Heart right ventricle (tissue), 16 donors: ENCODE measurements at regions not wholly inside any gene's neighbourhood (a gene's known extent, or its start where the extent isn't known, plus 50 kb on each side); places are given as distances from the start of the nearest gene placed in this dataset.

Experiments
- ATAC-seq, 8 donors: fragments of 200-7000 bp; cut with Tn5 transposase; one replicate each; pipeline ENCODE4 v1.9.1; 2020; ENCODE audit warnings: mild to moderate bottlenecking in 8 of 8, moderate library complexity in 8 of 8, moderate number of reproducible peaks in 1 of 8
- DNase-seq, 2 donors: peaks; one replicate each; pipeline ENCODE4 v3.0.0-alpha.2; 2020
- H3K27ac ChIP-seq, 10 donors: fragments of 200-600 bp; sonication (generic) in 2 of 10; one replicate each; pipeline versions ENCODE4 v1.5.0 to v1.8.0; 2020 to 2022; ENCODE audit warnings: mild to moderate bottlenecking in 3 of 10
- H3K27me3 ChIP-seq, 7 donors: fragments of 200-600 bp; one replicate each; pipeline ENCODE4 v1.8.0; 2021 to 2022; ENCODE audit warnings: mild to moderate bottlenecking in 2 of 7
- H3K36me3 ChIP-seq, 9 donors: fragments of 200-600 bp; sonication (generic) in 1 of 9; one replicate each; pipeline versions ENCODE4 v1.5.0 to v1.8.0; 2020 to 2022; ENCODE audit warnings: mild to moderate bottlenecking in 2 of 9
- H3K4me1 ChIP-seq, 9 donors: fragments of 200-600 bp; sonication (generic) in 1 of 9; one replicate each; pipeline versions ENCODE4 v1.5.0 to v1.8.0; 2020 to 2022; ENCODE audit warnings: mild to moderate bottlenecking in 4 of 9
- H3K4me3 ChIP-seq, 10 donors: fragments of 200-600 bp; sonication (generic) in 2 of 10; one replicate each; pipeline versions ENCODE4 v1.5.0 to v1.8.0; 2020 to 2022; ENCODE audit warnings: mild to moderate bottlenecking in 7 of 10, moderate library complexity in 2 of 10
- H3K9me3 ChIP-seq, 11 donors: fragments of 200-600 bp in 10 of 11; sonication (generic) in 2 of 11; one replicate each; pipeline versions ENCODE4 v1.5.0 to v1.8.0; 2013 to 2022; ENCODE audit warnings: mild to moderate bottlenecking in 2 of 11, control low read depth in 1 of 11, moderate library complexity in 1 of 11
- CTCF ChIP-seq, 9 donors: fragments of 200-600 bp; sonication (generic) in 2 of 9; IDR thresholded peaks; one replicate each; pipeline versions ENCODE4 v1.5.0 to v1.8.0; 2021 to 2022; ENCODE audit warnings: antibody characterized with exemption in 9 of 9, mild to moderate bottlenecking in 5 of 9, moderate library complexity in 1 of 9
- WGBS, 2 donors: extraction: QIAGEN DNeasy Blood & Tissue Kit; methylation state at CpG; one replicate each; pipeline ENCODE4 v1.1.7; 2013; ENCODE audit warnings: inconsistent platforms in 1 of 2; 5-methylcytosine and 5-hydroxymethylcytosine counted together
- intact Hi-C, 10 donors: fragments of 100-400 bp; cut with DNase I; formaldehyde crosslinking; loops; one replicate each; pipeline versions ENCODE4 v1.11.1 to v1.14.2; 2022
- donor health status: Arrhythmogenic right ventricular cardiomyopathy.
- donor health status: ischemic (EF 13 %, LVEDD 7.1; RV severe dilation, severe dysfunction).
- donor health status: healthy with polysubstance abuse.
- donor health status: DM: no; HTN: yes; CAD: no.
- donor health status: DM: no; HTN: no; CAD: no.
- donor health status: ischemic (EF 25% LVEDD 6.9; RV normal size, moderate dysfunction).
- donor health status: ischemic (EF 25% LVEDD 5.7; RV mildly dilated, moderate dysfunction).
- donor health status: healthy.
- donor health status: DM: yes; HTN: yes; CAD: no.
- donor health status: Ischemic cardiomyopathy.
- donor health status: ischemic (EF 35%, LVEDD 5.7; RV mildly dilated, moderate dysfunction).
- donor health status: nonischemic (EF 11% LVEDD 7.7; RV severe dilation, severe dysfunction).
- donor health status: DM: yes; HTN: yes; CAD: no.
- donor health status: PGD.
- donor health status: ischemic (EF 29% LVEDD 5.4; RV normal size, mild dysfunction).
- donor health status: nonischemic (EF 23%, LVEDD 6.1; RV moderate dilation, normal function).

- peaks cover 0 to 13% (median 0%) of the 10 kb centered on the region in 9 donors for H3K4me1 ChIP-seq
- no peak overlapping the region for H3K27ac ChIP-seq
- 69 to 73% methylated on average over 4 of the region's 4 CpGs for WGBS, 2 donors
- no peak for TF ChIP-seq CTCF (IDR thresholded peaks at IDR 0.05)
- H3K36me3 ChIP-seq = no peaks in the 10 kb centered on the region
- ATAC-seq = no peak
- H3K9me3 ChIP-seq = peaks cover 0 to 14% (median 0%) of the 10 kb centered on the region in 11 donors
- intact Hi-C loops = no loop called here
- no peaks in the 10 kb centered on the region for H3K27me3 ChIP-seq
- no peak overlapping the region for H3K4me3 ChIP-seq
- DNase-seq = no peak
These were observed 56.4 kb upstream of the IER5L start for GRCh38 chr9:129234491-129234890.

DNA sequence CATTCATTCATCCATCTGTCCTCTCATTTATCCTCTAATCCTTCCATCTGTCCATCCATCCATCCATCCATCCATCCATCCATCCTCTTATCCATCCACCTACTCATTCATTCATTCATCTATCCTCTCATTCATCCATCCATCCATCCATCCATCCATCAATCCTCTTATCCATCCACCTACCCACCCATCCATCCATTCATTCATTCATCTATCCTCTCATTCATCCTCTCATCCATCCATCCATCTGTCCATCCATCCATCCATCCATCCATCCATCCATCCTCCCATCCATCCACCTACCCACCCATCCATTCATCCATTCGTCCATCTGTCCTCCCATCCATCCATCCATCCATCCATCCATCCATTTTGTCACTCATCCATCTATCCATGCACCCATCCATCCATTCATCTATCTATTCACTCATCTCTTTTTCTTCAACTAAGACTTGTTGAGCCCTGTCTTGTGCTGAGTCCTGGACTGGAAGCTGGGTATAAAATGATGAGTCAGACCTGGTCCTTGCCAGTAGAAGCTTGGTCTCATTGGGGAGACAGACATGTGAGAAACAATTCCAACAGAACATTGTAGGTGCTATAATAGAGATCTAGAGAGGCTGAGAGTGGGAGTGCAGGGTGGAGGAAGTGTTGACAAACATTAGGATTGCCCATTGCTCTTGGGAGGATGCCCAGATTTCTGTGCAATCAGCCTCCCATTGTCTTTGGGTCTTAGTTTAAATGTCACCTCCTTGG lies 55.0 kb upstream of the IER5L start:
- Histone ChIP-seq H3K36me3 (no peaks in the 10 kb centered on the region), H3K9me3 (peaks cover 0 to 14% (median 0%) of the 10 kb centered on the region in 11 donors), H3K4me1 (peaks cover 0 to 13% (median 0%) of the 10 kb centered on the region in 9 donors), H3K4me3 (no peak overlapping the region), H3K27ac (no peak overlapping the region), H3K27me3 (no peaks in the 10 kb centered on the region)
- intact Hi-C loops = no loop called here
- 86 to 91% methylated on average over 1 of the region's 1 CpG for WGBS, 2 donors
- TF ChIP-seq CTCF (IDR thresholded peaks at IDR 0.05) = no peak
- ATAC-seq (no peak), DNase-seq (no peak)

GRCh38 chr9:129231759-129232158 lies 53.7 kb upstream of the IER5L start:
- no peak for TF ChIP-seq CTCF (IDR thresholded peaks at IDR 0.05)
- 93 to 94% methylated on average over 9 of the region's 9 CpGs for WGBS, 2 donors
- Histone ChIP-seq H3K9me3 (peaks cover 0 to 14% (median 0%) of the 10 kb centered on the region in 11 donors), H3K4me1 (peaks cover 0 to 3% (median 0%) of the 10 kb centered on the region in 9 donors), H3K27ac (no peak overlapping the region), H3K27me3 (no peaks in the 10 kb centered on the region), H3K4me3 (no peak overlapping the region), H3K36me3 (no peaks in the 10 kb centered on the region)
- intact Hi-C loops = no loop called here
- no peak for DNase-seq
- no peak for ATAC-seq

DNA sequence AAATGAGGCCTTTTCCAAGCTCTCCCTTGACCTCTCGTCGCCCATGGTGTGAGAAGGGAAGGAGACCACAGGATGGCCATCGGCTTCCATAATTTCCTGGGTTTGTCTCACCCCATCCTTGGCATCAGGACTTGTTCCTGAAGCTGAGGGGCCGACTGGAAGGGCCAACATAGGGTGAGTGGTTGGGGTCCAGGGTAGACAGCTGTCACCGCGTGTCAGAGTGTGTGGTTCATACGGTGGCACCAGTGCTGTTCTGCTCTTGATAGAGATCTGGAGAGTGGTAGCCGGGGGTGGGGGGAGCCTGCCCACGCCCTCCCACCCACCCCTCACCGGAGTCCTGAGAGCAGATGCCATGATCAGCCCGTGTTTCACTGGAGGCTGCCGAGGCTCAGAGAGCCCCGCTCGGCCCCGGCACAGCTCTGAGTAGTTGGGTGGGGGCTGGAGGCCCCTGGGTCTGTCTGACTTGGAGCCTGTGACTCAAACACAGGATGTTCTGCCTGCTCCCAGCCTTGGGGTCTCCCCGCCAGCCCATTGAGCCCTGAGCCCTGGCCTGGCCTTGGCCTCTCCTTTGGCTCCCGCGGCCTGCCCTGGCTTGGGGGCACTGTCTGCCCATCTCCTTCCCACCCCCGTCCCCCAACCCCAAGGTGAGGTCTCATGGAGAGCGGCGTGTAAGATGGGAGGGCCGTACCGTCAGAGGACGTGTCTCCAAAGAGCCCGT lies 53.1 kb upstream of the IER5L start:
- no peak overlapping the region for H3K27ac ChIP-seq
- H3K9me3 ChIP-seq = peaks cover 0 to 14% (median 0%) of the 10 kb centered on the region in 11 donors
- ATAC-seq = no peak
- no peak for TF ChIP-seq CTCF (IDR thresholded peaks at IDR 0.05)
- no peak for DNase-seq
- H3K27me3 ChIP-seq = no peaks in the 10 kb centered on the region
- H3K4me1 ChIP-seq = peaks cover 0 to 2% (median under 1%) of the 10 kb centered on the region in 9 donors
- WGBS, 2 donors = 92 to 93% methylated on average over 25 of the region's 25 CpGs
- no peak overlapping the region for H3K4me3 ChIP-seq
- intact Hi-C loops = no loop called here
- no peaks in the 10 kb centered on the region for H3K36me3 ChIP-seq
